GM12873 (cell line): ENCODE measurements at regions not wholly inside any gene's neighbourhood (a gene's known extent, or its start where the extent isn't known, plus 50 kb on each side); places are given as distances from the start of the nearest gene placed in this dataset.

ENCODE experiments used
- TF ChIP-seq, protein P1 (sequence below): IDR thresholded peaks from 2 replicates; pipeline ENCODE4 v1.5.1; 2012; ENCODE audit warnings: low read depth, mild to moderate bottlenecking, moderate library complexity, low read length, control low read depth; ENCODE audit not compliant: insufficient read depth; ENCODE audit errors: missing control alignments

- TF ChIP-seq, protein P1, sequence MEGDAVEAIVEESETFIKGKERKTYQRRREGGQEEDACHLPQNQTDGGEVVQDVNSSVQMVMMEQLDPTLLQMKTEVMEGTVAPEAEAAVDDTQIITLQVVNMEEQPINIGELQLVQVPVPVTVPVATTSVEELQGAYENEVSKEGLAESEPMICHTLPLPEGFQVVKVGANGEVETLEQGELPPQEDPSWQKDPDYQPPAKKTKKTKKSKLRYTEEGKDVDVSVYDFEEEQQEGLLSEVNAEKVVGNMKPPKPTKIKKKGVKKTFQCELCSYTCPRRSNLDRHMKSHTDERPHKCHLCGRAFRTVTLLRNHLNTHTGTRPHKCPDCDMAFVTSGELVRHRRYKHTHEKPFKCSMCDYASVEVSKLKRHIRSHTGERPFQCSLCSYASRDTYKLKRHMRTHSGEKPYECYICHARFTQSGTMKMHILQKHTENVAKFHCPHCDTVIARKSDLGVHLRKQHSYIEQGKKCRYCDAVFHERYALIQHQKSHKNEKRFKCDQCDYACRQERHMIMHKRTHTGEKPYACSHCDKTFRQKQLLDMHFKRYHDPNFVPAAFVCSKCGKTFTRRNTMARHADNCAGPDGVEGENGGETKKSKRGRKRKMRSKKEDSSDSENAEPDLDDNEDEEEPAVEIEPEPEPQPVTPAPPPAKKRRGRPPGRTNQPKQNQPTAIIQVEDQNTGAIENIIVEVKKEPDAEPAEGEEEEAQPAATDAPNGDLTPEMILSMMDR, result no peak
These were observed 1905.4 kb downstream of the C4orf33 start for GRCh38 chr4:131001371-131001770.

- TF ChIP-seq, protein P1, result no peak
These were observed 1906.2 kb downstream of the C4orf33 start for GRCh38 chr4:131002132-131002531.

- TF ChIP-seq, protein P1, result no peak
These were observed 1910.4 kb downstream of the C4orf33 start for GRCh38 chr4:131006388-131006787.

- TF ChIP-seq, protein P1, result no peak
These were observed 1917.3 kb downstream of the C4orf33 start for GRCh38 chr4:131013226-131013625.

DNA sequence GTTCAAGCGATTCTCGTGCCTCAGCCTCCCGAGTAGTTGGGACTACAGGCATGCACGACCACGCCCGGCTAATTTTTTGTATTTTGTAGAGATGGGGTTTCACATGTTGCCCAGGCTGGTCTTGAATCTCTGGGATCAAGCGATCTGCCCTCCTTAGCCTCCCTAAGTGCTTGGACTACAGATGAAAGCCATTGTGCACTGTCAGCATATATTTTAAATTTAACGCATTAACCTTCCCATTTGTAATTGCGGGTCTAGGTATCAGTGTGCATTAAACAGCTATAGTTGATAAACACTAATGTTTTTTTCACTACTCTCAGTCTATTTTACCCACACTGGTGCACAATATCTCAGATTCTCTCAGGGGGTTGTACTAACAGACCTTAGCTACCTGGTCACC is 1930.8 kb downstream of the C4orf33 start:
- TF ChIP-seq, protein P1, result no peak

DNA sequence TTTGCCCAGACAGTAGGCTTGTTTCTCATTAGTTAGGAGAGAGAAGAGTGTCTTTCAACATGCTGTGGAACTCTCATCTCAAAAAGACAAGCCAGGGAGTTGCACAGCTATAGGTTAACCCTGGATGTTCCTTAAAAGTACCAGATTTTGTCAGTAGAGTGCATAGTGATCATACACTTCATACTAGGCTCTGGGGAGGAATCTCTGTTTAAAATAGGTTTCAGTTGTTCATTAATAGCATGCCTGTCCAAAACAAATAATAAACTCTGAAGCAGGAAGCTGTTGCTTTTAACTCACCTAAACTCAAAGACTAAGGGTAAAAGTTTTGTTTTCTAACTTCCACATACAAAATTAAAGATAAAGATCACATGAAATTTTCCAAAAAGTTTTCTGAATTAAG is 1948.4 kb downstream of the C4orf33 start:
- TF ChIP-seq, protein P1, result no peak

DNA sequence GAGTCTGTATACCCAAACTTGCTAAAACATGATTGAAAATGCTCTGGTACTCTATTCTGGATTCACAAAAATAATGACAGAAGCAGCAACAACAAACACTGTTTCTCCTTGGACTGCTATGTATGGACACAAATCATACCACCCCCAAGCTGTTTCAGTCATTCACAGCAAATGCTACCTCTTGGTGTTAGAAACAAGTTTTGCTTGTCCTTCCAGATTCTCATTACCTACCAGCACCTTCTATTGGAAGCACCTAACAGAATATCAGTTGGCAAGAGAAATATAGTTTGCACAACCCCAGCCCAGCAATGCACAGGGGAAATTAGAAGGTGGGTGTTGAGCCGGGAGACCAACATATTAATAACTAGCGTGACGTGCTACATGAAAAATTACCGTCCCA is 1950.9 kb downstream of the C4orf33 start:
- TF ChIP-seq, protein P1, result no peak

DNA sequence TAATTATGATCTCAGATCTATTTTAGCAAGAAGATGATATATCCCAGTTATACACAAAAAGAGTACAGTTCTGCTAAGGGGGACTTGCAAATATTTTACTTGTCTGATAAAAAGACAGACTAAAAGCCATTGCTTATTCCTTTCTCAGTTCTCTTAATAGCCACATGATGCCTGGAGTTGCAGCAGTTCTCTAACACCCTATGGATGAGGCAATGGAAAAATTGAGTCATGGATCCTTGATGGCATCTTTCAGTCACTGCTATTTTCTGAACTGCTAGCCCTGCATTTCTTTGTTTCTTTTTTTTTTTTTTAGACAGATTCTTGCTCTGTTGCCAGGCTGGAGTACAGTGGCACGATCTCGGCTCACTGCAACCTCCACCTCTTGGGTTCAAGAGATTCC is 1956.7 kb downstream of the C4orf33 start:
- TF ChIP-seq, protein P1, result no peak
